ENCODE measurements at regions not wholly inside any gene's neighbourhood (a gene's known extent, or its start where the extent isn't known, plus 50 kb on each side); places are given as distances from the start of the nearest gene placed in this dataset.

DNA sequence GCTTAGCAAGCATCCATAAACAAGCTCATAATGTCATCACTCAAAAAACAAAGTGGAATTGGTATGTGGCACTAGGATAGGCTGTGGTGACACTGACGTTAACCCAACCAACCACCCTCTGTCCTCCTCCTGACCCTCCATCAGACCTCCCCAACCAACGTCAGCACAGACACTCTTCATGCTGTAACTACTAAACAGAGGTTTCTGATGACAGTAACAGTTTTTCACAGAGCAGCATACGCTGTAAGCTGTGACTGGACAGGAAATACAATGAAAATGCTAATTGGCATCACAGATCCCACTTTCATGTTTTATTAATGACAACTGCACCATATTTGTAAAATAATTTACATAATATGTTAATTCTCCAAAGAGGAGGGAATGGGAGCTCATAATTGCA, 238.0 kb downstream of the IRS2 start:
- Histone ChIP-seq H2AFZ (ENCODE audit: low read depth) (0 out of 2 replicates have a peak overlapping the region, but pooled peaks have one; percentile 16), H3K4me2 (peak overlapping the region; percentile 60), H3K9ac (peak overlapping the region; percentile 30; the same call in 1 of the 2 replicates), H4K20me1 (ENCODE audit: insufficient read depth) (no peaks in the 10 kb centered on the region), H3K36me3 (ENCODE audit: insufficient read depth) (no peaks in the 10 kb centered on the region), H3K4me3 (IDR thresholded peaks at IDR 0.05; ENCODE audit: insufficient read depth, low read depth, low read length) (no peak overlapping the region), H3K27ac (peak overlapping the region; percentile 47), H3K27me3 (ENCODE audit: insufficient read depth, low read depth) (no peaks in the 10 kb centered on the region), H3K4me1 (ENCODE audit: low read depth, poor library complexity, severe bottlenecking) (peaks cover 23% of the 10 kb centered on the region), H3K79me2 (ENCODE audit: insufficient read depth, low read depth) (no peaks in the 10 kb centered on the region)
- TF ChIP-seq CTCF (conservative IDR thresholded peaks at IDR 0.05; ENCODE audit: low read depth, low read length) = no peak

GRCh38 chr13:109547942-109548341, 238.4 kb downstream of the IRS2 start:
- Histone ChIP-seq H3K4me2 (peak overlapping the region; percentile 60), H4K20me1 (ENCODE audit: insufficient read depth) (no peaks in the 10 kb centered on the region), H3K27ac (peak overlapping the region; percentile 47), H3K4me1 (ENCODE audit: low read depth, poor library complexity, severe bottlenecking) (peaks cover 23% of the 10 kb centered on the region), H3K27me3 (ENCODE audit: insufficient read depth, low read depth) (no peaks in the 10 kb centered on the region), H3K4me3 (IDR thresholded peaks at IDR 0.05; ENCODE audit: insufficient read depth, low read depth, low read length) (no peak overlapping the region), H3K79me2 (ENCODE audit: insufficient read depth, low read depth) (no peaks in the 10 kb centered on the region), H3K36me3 (ENCODE audit: insufficient read depth) (no peaks in the 10 kb centered on the region), H2AFZ (ENCODE audit: low read depth) (0 out of 2 replicates have a peak overlapping the region, but pooled peaks have one; percentile 16), H3K9ac (no peak overlapping the region)
- TF ChIP-seq CTCF (conservative IDR thresholded peaks at IDR 0.05; ENCODE audit: low read depth, low read length) = no peak

GRCh38 chr13:109545931-109546330, 240.5 kb downstream of the IRS2 start:
- H4K20me1 ChIP-seq (ENCODE audit: insufficient read depth) = no peaks in the 10 kb centered on the region
- peaks cover 23% of the 10 kb centered on the region for H3K4me1 ChIP-seq (ENCODE audit: low read depth, poor library complexity, severe bottlenecking)
- no peak overlapping the region for H3K9ac ChIP-seq
- no peaks in the 10 kb centered on the region for H3K36me3 ChIP-seq (ENCODE audit: insufficient read depth)
- H3K4me3 ChIP-seq (IDR thresholded peaks at IDR 0.05; ENCODE audit: insufficient read depth, low read depth, low read length) = no peak overlapping the region
- no peak for TF ChIP-seq CTCF (conservative IDR thresholded peaks at IDR 0.05; ENCODE audit: low read depth, low read length)
- H2AFZ ChIP-seq (ENCODE audit: low read depth) = no peak overlapping the region
- no peak overlapping the region for H3K4me2 ChIP-seq
- H3K27me3 ChIP-seq (ENCODE audit: insufficient read depth, low read depth) = no peaks in the 10 kb centered on the region
- no peaks in the 10 kb centered on the region for H3K79me2 ChIP-seq (ENCODE audit: insufficient read depth, low read depth)
- no peak overlapping the region for H3K27ac ChIP-seq

DNA sequence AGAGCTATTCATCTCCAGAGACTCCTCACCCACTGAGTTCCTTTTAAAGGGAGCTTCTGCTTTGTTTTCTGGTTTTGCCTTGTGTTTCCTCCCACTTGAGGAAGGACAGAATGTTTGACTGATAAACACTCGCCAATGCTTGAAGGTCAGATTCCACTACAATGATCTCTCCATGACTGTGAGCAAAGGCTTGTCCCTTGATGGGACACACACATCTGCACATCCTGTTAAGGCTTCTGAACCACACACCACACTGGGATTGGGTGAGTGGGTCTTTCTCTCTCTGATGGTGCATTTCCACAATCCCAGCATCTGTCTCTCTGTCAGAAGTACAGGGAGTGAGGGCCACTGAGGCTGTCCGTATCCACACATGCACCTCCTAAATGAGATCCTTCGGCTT, 245.3 kb downstream of the IRS2 start:
- Histone ChIP-seq H3K27me3 (ENCODE audit: insufficient read depth, low read depth) (no peaks in the 10 kb centered on the region), H4K20me1 (ENCODE audit: insufficient read depth) (no peaks in the 10 kb centered on the region), H3K9ac (no peak overlapping the region), H2AFZ (ENCODE audit: low read depth) (no peak overlapping the region), H3K27ac (no peak overlapping the region), H3K79me2 (ENCODE audit: insufficient read depth, low read depth) (no peaks in the 10 kb centered on the region), H3K36me3 (ENCODE audit: insufficient read depth) (no peaks in the 10 kb centered on the region), H3K4me2 (no peak overlapping the region), H3K4me1 (ENCODE audit: low read depth, poor library complexity, severe bottlenecking) (no peaks in the 10 kb centered on the region), H3K4me3 (IDR thresholded peaks at IDR 0.05; ENCODE audit: insufficient read depth, low read depth, low read length) (no peak overlapping the region)
- TF ChIP-seq CTCF (conservative IDR thresholded peaks at IDR 0.05; ENCODE audit: low read depth, low read length) = no peak
